ENCODE measurements at regions not wholly inside any gene's neighbourhood (a gene's known extent, or its start where the extent isn't known, plus 50 kb on each side); places are given as distances from the start of the nearest gene placed in this dataset.

GRCh38 chr7:113446791-113447190, 328.4 kb upstream of the SMIM30 start:
- no peak for DNase-seq

DNA sequence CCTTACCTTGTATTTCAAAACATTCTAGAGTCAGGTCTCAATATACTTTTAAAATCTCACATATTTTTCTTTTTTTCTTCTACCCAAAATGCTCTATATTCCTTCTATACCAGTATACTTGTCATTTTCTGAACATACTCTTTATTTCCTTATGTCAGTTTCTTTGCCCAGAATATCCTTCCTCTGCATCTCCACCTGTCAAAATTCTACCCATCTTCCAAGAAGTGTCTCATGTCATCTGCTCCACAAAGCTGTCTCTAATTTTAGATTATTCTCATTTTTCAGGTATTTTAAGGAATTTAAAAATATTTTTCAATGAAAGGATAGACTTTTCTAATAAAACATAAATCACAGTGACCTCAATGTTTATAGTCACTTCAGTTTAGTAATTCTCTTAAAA, 328.0 kb upstream of the SMIM30 start:
- no peak for DNase-seq

- DNase-seq = no peak
Observed at GRCh38 chr7:113444261-113444660, 325.9 kb upstream of the SMIM30 start.

DNA sequence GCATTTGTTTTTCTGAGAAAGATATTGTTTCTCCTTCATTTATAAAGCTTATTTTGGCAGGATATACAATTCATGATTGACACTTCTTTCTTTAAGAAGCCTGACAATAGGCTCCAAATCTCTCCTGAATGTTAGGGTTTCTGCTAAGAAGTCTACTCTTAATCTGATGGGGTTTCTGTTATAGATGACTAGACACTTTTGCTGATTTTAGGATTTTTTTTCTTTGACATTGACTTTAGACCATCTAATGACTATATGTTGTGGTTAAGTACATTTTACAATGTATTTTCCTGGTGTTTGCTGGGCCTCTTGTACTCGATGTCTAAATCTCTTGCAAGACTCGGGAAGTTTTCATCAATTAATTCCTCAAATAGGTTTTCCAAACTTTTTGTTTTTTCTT, 321.8 kb upstream of the SMIM30 start:
- DNase-seq = no peak

GRCh38 chr7:113431406-113431805, 313.1 kb upstream of the SMIM30 start:
- no peak for DNase-seq

DNA sequence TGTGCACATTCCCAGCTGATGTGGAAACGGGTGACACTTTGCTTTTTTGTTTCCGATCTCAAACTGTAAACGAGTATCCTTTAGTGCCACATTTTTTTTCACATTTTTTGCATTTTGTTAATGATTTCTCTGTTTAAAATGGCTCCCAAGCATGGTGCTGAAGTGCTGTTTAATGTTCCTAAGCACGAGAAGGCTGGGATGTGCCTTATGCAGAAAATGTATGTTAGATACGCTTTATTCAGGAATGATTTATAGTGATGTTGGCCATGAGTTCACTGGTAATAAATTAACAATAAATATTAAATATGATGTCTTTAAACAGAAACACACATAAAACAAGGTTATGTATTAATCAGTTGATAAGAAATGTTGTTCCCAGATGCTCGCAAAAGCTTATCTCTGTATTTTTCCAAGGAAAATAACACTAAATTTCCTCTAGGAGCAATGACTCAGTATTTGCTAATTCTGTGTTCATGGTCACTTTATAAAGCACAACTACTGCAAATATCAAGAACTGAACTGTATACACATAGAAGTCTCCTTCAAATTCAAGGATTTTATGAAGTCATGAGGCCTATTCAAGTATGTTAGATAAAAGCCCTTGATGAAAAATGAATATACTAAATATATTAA, 305.9 kb upstream of the SMIM30 start:
- no peak for DNase-seq

GRCh38 chr7:113421696-113422330, 303.5 kb upstream of the SMIM30 start:
- peak; percentile 95 for DNase-seq

DNA sequence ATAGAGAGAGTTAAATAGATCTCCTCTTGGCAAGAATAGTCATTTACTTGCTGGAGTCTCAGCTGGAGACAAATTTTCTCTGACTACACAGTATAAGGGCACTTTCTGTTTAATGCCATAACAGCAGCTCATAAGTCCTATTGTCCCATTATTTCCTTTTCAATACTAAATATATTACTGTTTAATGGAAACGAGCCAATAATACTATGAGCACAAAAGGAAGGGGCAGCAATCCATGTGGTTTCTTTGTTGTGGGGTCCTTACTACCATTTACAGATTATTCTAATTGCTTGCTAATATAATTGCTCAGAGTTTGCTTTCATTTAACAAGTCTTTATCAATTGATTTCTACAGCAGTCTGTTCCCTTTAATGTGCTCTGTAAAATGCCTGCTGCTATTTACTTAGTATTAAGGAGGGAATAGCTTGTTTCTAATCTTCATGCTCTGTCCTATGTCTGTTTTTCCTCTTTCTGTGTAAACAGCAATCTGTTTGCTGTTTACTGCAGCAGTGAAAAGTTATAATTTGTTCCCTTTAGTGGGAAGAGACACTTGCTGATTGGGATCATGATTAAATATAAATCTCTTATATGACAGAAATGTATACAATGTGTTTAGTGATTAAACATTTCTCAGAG, 296.2 kb upstream of the SMIM30 start:
- peak; percentile 95 for DNase-seq

GRCh38 chr7:113412410-113412809, 294.1 kb upstream of the SMIM30 start:
- no peak for DNase-seq

DNA sequence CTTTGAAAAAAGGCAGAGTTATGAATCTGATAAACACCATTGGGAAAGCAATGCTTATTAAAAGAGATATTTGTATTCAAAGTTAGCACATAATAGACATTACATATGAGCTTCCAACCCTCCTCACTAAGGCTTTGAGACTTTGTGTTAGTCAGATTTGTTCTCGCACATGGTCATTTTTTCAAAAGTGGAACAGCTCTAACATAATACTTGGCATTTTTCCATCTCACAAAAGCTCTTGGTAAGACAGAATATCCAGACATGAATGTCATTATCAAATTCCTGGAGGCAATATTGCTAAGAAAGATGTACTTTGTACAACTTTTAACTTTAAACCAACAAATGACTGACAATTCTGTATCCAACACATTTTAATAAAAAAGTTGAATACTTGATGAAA, 292.4 kb upstream of the SMIM30 start:
- DNase-seq = no peak

DNA sequence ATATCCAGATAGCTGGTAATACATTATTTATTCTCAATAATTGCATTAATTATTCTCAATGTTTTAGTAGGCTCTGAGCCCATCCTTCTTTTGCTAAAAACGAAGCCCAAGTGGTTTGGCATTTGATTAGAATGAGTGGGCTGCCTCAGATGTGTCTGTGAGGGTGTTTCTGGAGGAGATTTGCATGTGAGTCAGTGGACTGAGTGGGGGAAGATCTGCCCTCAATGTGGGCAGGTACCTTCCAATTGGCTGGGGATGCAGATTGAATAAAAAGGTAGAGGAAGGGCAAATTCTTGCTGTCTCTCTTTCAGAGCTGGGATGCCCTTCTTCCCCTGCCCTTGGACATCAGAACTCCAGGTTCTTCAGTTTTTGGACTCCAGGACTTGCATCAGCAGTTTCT, 290.6 kb upstream of the SMIM30 start:
- no peak for DNase-seq

DNA sequence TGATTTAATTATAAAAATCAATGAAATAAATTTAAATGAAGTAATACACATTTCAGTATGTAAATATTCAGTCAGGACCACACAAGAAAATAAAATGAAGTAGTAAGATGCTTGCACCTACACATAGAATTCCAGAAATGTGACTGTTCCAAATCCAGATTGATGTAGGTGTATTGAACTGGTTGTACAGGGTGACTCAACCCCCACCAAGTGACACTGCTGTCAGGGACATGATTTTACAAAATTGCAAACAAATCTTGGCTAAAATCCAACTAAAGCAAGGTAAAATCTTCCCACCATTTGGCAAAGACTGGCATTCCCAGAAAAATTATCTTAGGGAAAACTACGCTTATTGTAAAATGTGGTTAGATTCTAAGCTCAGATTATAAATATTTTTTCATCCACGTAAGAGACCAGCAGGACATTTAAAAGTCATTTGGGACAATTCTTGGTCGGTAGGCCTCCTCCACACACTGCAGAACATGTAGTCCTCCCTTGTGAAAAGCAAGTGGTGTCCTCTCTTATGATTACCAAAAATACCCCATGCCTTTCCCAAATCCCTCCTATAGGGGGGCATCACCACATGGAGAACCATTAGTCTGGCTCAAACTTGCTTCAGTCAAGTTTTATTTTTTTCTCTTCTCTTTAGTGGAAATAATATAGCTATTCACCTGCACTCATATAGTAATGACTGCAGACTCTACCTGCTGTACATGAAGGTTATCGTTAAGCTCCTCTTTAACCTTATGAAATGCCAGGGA, 287.1 kb upstream of the SMIM30 start:
- DNase-seq = no peak

- peak; percentile 79 for DNase-seq
Observed at GRCh38 chr7:113404245-113404644, 285.9 kb upstream of the SMIM30 start.

DNA sequence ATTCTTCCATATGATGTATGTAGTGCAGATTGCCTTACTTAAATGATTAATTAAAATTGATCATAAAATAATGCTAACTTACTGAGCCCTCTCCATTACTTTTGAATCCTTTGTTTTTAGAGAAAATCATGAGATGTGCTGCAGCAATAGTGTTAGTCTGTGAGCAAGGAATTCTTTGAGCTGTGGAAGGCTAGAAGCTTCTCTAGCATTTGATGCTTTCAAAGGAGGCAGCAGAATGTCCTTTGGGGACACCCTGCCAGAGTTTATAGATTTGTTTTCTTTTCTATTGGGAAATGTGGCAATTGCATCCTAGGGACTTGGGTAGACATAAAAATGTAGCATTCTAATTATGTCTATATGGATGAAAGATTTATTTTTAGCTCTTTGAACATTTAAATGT, 284.1 kb upstream of the SMIM30 start:
- DNase-seq = no peak

DNA sequence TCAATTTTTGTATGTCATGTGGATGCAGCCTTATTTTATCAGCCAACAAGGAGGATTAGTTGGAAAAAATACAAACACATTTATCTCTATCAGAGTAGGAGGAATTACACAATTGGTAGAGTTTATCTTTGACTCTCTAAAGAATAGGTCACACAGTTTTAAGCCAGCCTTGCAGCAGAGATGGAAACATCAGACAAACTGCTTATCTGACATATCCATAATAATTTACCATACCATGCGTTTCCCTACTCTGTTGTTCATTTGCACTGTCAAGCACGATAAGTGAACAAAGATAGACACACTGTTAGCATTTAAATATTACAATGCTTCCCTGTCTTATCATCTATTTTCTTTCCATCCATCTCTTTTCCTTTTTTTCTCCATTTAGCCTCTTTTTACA, 283.7 kb upstream of the SMIM30 start:
- no peak for DNase-seq

- peak; percentile 66 for DNase-seq
Observed at GRCh38 chr7:113394856-113395255, 276.5 kb upstream of the SMIM30 start.

GRCh38 chr7:113392841-113393540, 274.6 kb upstream of the SMIM30 start:
- DNase-seq = no peak

GRCh38 chr7:113392421-113392820, 274.1 kb upstream of the SMIM30 start:
- no peak for DNase-seq

DNA sequence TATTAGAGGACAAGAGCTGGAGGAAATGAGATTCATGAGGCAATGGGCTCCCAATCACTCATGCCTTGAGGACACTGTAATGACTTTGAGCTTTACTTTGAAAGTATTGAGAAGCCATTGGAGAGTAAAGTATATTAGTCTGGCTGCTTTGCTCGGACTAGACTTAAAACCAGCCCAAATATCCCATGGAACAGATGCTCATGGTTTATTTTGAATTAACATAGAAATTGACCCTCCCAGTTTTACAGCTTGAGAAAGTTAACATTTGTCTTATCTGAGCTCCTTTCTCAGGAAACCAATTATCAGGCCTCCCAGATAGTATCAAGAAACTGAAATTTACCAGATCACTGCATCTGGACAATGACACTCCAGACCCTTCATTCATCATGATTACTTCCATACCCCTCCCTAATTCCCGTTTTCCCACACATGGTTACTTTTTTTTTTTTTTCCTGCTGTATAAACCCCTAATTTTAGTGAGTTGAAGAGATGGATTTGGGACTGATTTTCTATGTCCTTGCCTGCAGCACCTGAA, 270.8 kb upstream of the SMIM30 start:
- DNase-seq = no peak

DNA sequence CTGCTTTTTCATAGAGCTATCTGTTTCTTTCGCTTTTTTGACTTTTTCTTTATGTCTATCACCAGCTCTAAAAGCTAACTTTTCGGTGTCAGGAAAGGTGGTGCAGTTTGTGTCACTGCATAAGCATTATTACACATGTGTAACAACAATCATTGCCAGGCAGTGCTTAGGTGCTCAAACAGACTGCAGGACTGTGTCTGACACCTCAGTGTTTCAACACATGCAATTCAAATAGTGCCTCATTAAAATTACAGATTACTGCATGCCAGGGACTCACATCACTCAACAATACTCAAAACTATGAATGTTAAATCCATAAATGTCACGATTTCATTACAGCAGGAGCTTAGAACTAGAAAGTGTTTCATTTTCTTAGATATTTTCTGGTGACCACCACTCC, 265.3 kb upstream of the SMIM30 start:
- DNase-seq = no peak

DNA sequence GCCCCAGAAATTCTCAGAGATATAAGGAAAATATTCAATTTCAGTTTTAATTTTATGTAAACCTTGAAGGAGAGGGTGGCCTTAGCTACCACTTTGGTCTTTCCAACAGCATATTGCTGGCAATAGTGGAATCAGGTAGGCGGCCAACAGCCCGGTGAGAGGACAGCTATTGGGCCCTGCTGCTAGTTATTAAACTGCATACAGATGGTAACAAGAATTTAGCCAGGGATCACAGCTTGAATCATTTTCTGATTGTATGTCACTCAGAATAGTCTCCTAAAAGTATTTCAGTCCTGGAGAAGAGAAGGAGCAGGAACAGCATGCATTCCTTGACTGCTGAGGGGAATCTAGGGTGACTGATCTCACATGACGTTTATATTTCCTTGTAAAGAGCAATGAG, 261.4 kb upstream of the SMIM30 start:
- no peak for DNase-seq

- no peak for DNase-seq
Observed at GRCh38 chr7:113374955-113375354, 256.6 kb upstream of the SMIM30 start.

DNA sequence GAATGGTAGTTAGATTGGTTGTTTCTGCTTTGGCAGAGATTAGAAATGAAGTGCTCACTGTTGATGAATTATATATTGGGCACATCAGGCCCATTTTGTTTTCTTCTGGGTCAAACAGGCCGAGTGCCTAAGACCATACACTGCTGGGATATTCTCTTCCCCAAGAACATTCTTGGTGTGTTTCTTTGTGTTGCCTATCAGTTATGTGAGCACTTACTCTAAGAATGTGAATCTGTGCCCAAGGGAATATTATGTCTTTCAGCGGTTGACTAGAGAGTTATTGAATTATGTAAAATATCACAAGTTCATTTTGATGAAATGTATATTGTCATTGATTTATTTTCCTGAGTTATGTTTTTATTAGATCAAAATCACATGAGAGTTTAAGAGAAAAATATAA, 255.5 kb upstream of the SMIM30 start:
- DNase-seq = no peak
